HG03521 (cell line): ENCODE measurements at regions not wholly inside any gene's neighbourhood (a gene's known extent, or its start where the extent isn't known, plus 50 kb on each side); places are given as distances from the start of the nearest gene placed in this dataset.
"Not testable (repeated sequence)": the region's sequence is repeated elsewhere in the genome, so short reads cannot be mapped to it uniquely, and the experiment has no call there.

ENCODE experiments used
- ATAC-seq: cut with Tn5 transposase; IDR thresholded peaks from one replicate; pipeline ENCODE4 v1.9.1; 2021; ENCODE audit warnings: mild to moderate bottlenecking, moderate library complexity; ENCODE audit not compliant: unreplicated experiment

- ATAC-seq: no peak
Observed at GRCh38 chr13:68850160-68850559, 1257.5 kb upstream of the ATXN8OS start.

- ATAC-seq: no peak
Observed at GRCh38 chr13:68846663-68847062, 1261.0 kb upstream of the ATXN8OS start.

- no peak for ATAC-seq
Observed at GRCh38 chr13:68834375-68834774, 1273.3 kb upstream of the ATXN8OS start.

GRCh38 chr13:68816715-68817114 lies 1290.9 kb upstream of the ATXN8OS start:
- no peak for ATAC-seq

GRCh38 chr13:68813180-68813796 lies 1294.3 kb upstream of the ATXN8OS start:
- ATAC-seq: no peak

GRCh38 chr13:68810660-68811059 lies 1297.0 kb upstream of the ATXN8OS start:
- ATAC-seq: no peak

- no peak for ATAC-seq
Observed at GRCh38 chr13:68808456-68808855, 1299.2 kb upstream of the ATXN8OS start.

GRCh38 chr13:68806125-68806524 lies 1301.5 kb upstream of the ATXN8OS start:
- ATAC-seq: no peak

- no peak for ATAC-seq
Observed at GRCh38 chr13:68784275-68784674, 1323.4 kb upstream of the ATXN8OS start.

GRCh38 chr13:68759617-68760016 lies 1348.0 kb upstream of the ATXN8OS start:
- ATAC-seq: no peak

- ATAC-seq: no peak
Observed at GRCh38 chr13:68749796-68750195, 1357.8 kb upstream of the ATXN8OS start.

GRCh38 chr13:68748038-68748437 lies 1359.6 kb upstream of the ATXN8OS start:
- no peak for ATAC-seq

GRCh38 chr13:68745502-68745901 lies 1362.1 kb upstream of the ATXN8OS start:
- ATAC-seq: no peak

GRCh38 chr13:68736961-68737360 lies 1370.7 kb upstream of the ATXN8OS start:
- ATAC-seq: no peak

GRCh38 chr13:68727798-68728197 lies 1379.8 kb upstream of the ATXN8OS start:
- no peak for ATAC-seq

- ATAC-seq: no peak
Observed at GRCh38 chr13:68727165-68727564, 1380.5 kb upstream of the ATXN8OS start.

GRCh38 chr13:68719815-68720214 lies 1387.8 kb upstream of the ATXN8OS start:
- no peak for ATAC-seq

- no peak for ATAC-seq
Observed at GRCh38 chr13:68715651-68716050, 1392.0 kb upstream of the ATXN8OS start.

GRCh38 chr13:68714292-68714691 lies 1393.3 kb upstream of the ATXN8OS start:
- ATAC-seq: no peak

GRCh38 chr13:68713394-68713793 lies 1394.2 kb upstream of the ATXN8OS start:
- ATAC-seq: no peak

GRCh38 chr13:68708336-68708908 lies 1399.2 kb upstream of the ATXN8OS start:
- ATAC-seq: no peak

GRCh38 chr13:68706044-68706443 lies 1401.6 kb upstream of the ATXN8OS start:
- not testable (repeated sequence) for ATAC-seq

GRCh38 chr13:68697551-68697950 lies 1410.1 kb upstream of the ATXN8OS start:
- no peak for ATAC-seq
